ENCODE measurements at regions not wholly inside any gene's neighbourhood (a gene's known extent, or its start where the extent isn't known, plus 50 kb on each side); places are given as distances from the start of the nearest gene placed in this dataset.

DNA sequence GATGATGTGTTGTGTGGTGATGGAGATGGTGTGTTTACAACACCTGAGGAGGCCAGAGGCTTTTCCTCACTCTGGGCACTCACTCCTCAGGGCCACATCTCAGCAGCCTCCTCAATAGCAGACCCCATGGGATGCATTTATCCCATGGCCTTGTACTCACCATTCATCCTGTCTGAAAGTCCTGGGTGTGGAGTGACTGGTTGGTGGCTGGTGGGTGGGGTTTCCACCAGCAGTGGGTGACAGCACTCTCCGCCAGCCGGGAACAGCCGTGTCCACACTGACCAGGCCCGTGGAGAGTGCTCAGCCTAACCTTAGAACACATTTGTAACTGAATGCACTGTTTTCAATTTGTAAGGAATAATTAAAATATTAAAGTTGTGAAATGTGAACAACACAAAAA, 163.4 kb upstream of the AFDN start:
- TF ChIP-seq TAF1 (IDR thresholded peaks at IDR 0.05; ENCODE audit: borderline replicate concordance, low read depth, low read length), result no peak
- no peak for TF ChIP-seq POLR2A (IDR thresholded peaks at IDR 0.05; ENCODE audit: low read depth, low read length)
- no peak for TF ChIP-seq POLR2AphosphoS5 (IDR thresholded peaks at IDR 0.05; ENCODE audit: low read depth, low read length)
